Stimulated activated CD4-positive, alpha-beta T cell treated with anti-CD3 and anti-CD28 coated beads, Interleukin-12 subunit alpha, Interleukin-12 subunit beta, amount 100 ng/mL, for 48 hours (primary cell): ENCODE measurements at regions not wholly inside any gene's neighbourhood (a gene's known extent, or its start where the extent isn't known, plus 50 kb on each side); places are given as distances from the start of the nearest gene placed in this dataset.
"Not testable (repeated sequence)": the region's sequence is repeated elsewhere in the genome, so short reads cannot be mapped to it uniquely, and the experiment has no call there.

ENCODE experiments used
- DNase-seq, 3 donors: peaks; one replicate each; pipeline ENCODE4 v3.0.0-alpha.2; 2020; ENCODE audit warnings: low read depth in 2 of 3, low spot score in 1 of 3

GRCh38 chr6:120383681-120384080 lies 950.6 kb downstream of the TBC1D32 start:
- DNase-seq: no peak

DNA sequence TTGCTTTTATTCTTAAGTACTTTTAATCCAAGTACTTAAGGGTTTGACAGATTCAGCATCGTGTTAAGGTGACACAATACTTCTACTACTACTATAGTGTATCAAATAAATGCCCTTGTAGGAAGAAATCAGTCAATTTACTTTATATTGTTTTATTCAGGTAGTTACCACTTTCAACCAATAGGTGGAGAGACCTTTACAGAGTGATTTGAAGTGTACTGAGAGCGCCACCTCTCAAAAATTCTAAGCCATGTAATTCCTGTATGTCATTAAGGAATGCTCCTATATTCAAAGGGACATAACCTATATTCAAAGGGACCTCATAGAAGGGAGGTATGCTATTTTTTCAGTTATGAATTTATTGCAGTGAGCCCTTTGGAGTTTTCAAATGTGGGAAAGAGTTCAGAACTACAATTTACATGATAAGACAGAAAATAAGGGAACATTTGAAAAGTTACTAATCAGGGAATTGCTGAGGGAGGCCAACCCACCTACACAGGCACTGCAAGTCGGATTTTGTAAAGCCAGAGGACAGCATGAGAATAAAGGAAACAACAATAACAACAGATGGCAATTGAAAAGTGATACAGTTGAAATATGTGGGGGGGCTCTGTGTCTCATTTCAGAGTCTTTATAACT lies 955.6 kb downstream of the TBC1D32 start:
- no peak for DNase-seq

DNA sequence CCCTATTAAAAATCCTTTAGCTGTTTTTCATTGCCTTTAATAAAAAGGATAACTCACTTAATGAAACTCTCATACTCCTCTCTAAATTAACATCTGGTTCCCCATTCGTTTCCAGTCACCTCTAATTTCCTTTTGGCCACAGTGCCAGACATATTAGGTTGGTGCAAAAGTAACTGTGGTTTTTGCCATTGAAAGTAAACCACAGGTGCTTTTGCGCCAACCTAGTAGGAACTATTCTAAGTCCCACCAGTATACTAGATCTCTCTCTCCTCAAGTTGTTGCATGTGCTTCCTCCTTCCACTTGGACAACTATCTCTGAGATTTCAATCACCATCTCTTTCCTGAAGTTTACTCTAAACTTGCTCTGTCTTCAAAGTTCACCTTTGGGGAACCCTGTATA lies 961.1 kb downstream of the TBC1D32 start:
- DNase-seq: no peak

GRCh38 chr6:120363429-120363828 lies 970.9 kb downstream of the TBC1D32 start:
- no peak for DNase-seq

GRCh38 chr6:120358535-120358934 lies 975.7 kb downstream of the TBC1D32 start:
- DNase-seq: not testable (repeated sequence)

DNA sequence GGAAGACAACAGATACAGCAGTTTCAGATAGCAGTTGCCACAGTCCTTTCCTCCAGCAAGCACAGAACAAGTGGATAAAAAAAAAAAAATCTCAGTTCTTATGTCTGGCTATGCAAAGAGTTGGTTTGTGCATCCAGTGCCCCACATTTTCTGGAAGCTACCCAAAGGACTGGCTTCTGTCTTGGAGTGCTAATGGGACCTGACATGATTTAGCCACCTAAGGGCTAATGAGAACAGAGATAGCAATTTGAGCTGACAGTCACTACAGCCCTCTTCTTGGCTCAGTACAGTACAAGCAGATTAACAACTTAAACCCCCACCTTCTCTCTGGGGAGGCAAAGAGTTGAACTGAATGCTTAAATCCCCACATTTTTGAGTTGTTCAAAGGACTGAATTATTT lies 976.8 kb downstream of the TBC1D32 start:
- no peak for DNase-seq

- no peak for DNase-seq
Observed at GRCh38 chr6:120355822-120356221, 978.5 kb downstream of the TBC1D32 start.

- no peak for DNase-seq
Observed at GRCh38 chr6:120354452-120355098, 979.7 kb downstream of the TBC1D32 start.

DNA sequence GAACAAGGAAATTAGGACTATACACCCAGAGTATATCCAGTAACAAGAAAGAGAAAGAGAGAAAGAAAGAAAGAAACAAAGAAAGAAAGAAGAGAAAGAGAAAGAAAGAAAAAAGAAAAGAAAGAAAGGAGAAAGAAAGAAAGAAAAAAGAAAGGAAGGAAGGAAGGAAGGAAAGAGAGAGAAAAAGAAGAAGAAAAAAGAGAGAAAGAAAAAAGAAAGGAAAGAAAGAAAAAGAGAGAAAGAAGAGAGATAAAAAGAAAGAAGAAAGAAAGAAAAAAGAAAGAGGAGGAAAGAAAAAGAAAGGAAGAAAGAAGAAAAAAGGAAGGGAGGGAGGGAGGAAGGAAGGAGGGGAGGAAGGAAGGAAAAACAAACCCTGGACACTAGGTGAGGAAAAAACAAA lies 981.8 kb downstream of the TBC1D32 start:
- no peak for DNase-seq

- DNase-seq: no peak
Observed at GRCh38 chr6:120348926-120349325, 985.4 kb downstream of the TBC1D32 start.

DNA sequence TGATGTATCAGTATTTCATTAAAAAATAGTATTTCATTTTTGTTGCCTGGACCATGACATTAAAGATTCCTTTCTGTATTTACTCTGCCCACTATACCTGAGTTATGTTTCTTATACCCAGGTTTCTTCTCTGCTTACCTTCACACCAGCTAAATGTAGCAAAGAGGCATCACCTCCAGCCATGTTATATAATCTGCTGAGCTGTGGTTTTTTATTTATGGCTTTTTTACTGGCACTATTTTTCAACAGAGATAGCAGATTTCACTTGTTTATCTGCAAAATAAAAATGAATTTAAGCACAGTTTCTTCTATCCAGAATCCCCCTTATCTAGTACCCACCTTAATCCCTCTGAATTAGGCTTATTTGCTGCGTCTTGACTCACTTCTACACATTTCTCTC lies 979.0 kb upstream of the MAN1A1 start:
- no peak for DNase-seq

- DNase-seq: no peak
Observed at GRCh38 chr6:120320481-120321162, 971.1 kb upstream of the MAN1A1 start.

- DNase-seq: no peak
Observed at GRCh38 chr6:120304223-120304622, 954.7 kb upstream of the MAN1A1 start.

- DNase-seq: no peak
Observed at GRCh38 chr6:120303527-120303926, 954.0 kb upstream of the MAN1A1 start.

DNA sequence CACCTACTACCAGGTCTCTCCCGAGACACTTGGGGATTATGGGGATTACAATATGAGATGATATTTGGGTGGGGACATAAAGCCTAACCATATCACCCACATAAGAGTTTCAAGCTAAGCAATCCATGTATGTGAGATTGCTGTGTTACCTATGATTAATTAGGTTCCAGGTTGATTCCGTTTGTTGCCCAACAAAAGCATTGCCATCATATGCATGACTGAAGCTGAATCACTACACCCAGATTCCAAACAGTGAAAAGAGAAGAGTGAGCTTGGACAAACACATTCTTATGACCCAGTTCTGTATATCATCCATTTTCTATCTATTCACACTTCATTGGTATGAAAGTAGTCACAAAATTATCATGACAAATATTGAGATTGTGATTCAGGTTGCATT lies 952.5 kb upstream of the MAN1A1 start:
- no peak for DNase-seq

DNA sequence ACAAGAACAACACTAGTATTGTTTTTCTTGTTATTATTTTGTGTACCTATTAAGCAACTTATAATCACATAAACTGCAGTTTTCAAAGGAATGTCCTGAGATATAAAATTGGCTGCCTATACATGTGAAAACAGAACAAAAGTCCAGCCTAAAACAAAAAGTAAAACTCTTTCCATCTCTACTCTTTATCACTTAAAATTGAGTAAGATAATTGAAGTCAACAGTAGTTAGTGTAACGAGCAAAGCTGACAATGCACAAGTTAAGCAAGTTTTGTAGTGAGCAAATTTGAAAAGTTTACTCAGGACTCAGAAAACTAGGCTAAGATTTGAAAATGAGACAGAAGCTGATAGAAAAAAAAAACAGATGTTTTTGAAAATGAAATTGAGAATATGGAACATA lies 941.4 kb upstream of the MAN1A1 start:
- DNase-seq: no peak

DNA sequence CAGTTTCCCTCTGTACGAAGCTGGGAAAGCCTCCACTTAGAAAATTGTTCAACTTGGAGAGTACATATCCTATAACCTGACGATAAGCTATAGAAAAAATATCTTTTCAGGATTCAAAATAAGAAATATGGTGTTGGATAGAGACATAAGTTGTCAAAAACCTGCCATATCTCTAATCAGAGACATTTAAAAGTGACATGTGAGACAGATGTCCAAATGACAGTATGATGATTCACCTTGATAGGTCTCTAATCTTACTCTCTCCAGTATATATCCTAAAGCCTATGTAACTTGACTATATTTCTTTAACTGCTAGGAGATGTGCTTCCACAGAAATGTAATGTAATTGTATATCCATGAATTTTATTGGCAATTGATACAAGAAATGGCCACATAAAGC lies 932.4 kb upstream of the MAN1A1 start:
- DNase-seq: no peak

- no peak for DNase-seq
Observed at GRCh38 chr6:120279466-120280167, 930.1 kb upstream of the MAN1A1 start.

DNA sequence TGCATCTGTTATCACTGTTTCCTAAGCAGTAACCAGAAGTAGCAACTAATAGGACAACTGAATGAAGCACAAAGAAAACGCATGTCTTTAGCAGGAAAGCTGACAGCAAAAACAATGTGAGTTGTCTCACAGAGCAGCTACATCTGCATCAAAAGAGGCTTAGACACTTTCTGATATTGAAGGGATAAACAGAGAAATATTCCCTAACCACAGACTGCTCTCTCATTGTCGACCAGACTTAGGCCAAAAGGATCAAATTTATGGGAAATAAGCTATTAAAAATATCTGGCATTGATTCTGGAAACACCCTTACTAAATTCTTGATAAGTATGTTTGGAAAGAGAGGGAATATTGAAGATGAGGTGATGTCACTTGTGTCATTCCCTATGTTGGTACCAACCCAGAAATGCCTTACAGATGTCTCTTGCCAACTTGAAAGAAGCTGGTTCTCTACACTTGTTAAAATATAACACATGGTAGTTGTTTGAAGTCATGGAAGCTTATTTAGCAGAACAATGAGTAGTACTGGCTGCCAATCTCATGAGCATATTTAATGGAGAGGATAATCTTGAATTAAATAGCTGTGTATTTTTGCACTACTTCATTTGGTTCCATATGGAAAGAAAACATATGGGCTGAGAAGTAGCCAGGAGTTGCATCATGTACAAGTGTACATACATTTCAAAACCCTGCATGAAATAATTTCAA lies 929.3 kb upstream of the MAN1A1 start:
- no peak for DNase-seq

DNA sequence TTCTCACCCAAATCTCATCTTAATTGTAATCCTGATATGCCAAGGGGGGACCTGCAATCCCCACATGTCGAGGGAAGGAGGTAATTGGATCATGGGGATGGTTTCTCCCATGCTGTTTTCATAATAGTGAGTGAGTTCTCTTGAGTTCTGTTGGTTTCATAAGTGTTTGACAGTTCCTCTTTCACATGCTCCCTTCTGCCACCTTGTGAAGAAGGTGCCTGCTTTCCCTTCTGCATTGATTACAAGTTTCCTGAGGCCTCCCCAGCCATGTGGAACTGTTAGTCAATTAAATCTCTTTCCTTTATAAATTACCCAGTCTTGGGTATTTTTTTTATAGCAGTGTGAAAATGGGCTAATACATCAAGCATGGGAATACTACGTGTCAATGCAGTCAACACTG lies 925.0 kb upstream of the MAN1A1 start:
- no peak for DNase-seq

- DNase-seq: no peak
Observed at GRCh38 chr6:120273411-120273810, 923.9 kb upstream of the MAN1A1 start.
